ENCODE measurements at regions not wholly inside any gene's neighbourhood (a gene's known extent, or its start where the extent isn't known, plus 50 kb on each side); places are given as distances from the start of the nearest gene placed in this dataset.

GRCh38 chr4:24093446-24093845 is 203.6 kb upstream of the PPARGC1A start:
- no peak for DNase-seq

GRCh38 chr4:24091639-24092233 is 201.9 kb upstream of the PPARGC1A start:
- DNase-seq = no peak

GRCh38 chr4:24089851-24090534 is 200.1 kb upstream of the PPARGC1A start:
- no peak for DNase-seq

GRCh38 chr4:24080871-24081270 is 191.0 kb upstream of the PPARGC1A start:
- no peak for DNase-seq

GRCh38 chr4:24078347-24078962 is 188.6 kb upstream of the PPARGC1A start:
- DNase-seq = no peak

- no peak for DNase-seq
Measured at GRCh38 chr4:24076811-24077210, 187.0 kb upstream of the PPARGC1A start.

GRCh38 chr4:24073948-24074347 is 184.1 kb upstream of the PPARGC1A start:
- no peak for DNase-seq

- no peak for DNase-seq
Measured at GRCh38 chr4:24071612-24072372, 181.9 kb upstream of the PPARGC1A start.

- DNase-seq = no peak
Measured at GRCh38 chr4:24070117-24070516, 180.3 kb upstream of the PPARGC1A start.

GRCh38 chr4:24067367-24068193 is 177.7 kb upstream of the PPARGC1A start:
- DNase-seq = no peak

GRCh38 chr4:24065974-24066373 is 176.1 kb upstream of the PPARGC1A start:
- DNase-seq = no peak

- no peak for DNase-seq
Measured at GRCh38 chr4:24063731-24064130, 173.9 kb upstream of the PPARGC1A start.

- DNase-seq = no peak
Measured at GRCh38 chr4:24060932-24061331, 171.1 kb upstream of the PPARGC1A start.

GRCh38 chr4:24059839-24060238 is 170.0 kb upstream of the PPARGC1A start:
- DNase-seq = no peak

GRCh38 chr4:24057915-24058559 is 168.2 kb upstream of the PPARGC1A start:
- no peak for DNase-seq

- DNase-seq = no peak
Measured at GRCh38 chr4:24056289-24056688, 166.4 kb upstream of the PPARGC1A start.

- no peak for DNase-seq
Measured at GRCh38 chr4:24055623-24056022, 165.8 kb upstream of the PPARGC1A start.

- no peak for DNase-seq
Measured at GRCh38 chr4:24054910-24055309, 165.1 kb upstream of the PPARGC1A start.

GRCh38 chr4:24053934-24054333 is 164.1 kb upstream of the PPARGC1A start:
- DNase-seq = no peak

- no peak for DNase-seq
Measured at GRCh38 chr4:24044610-24045589, 155.1 kb upstream of the PPARGC1A start.

GRCh38 chr4:24042094-24042493 is 152.2 kb upstream of the PPARGC1A start:
- DNase-seq = no peak
